Breast epithelium (tissue), 3 donors: ENCODE measurements at regions not wholly inside any gene's neighbourhood (a gene's known extent, or its start where the extent isn't known, plus 50 kb on each side); places are given as distances from the start of the nearest gene placed in this dataset.

Experiments
- CTCF ChIP-seq, 3 donors: fragments of 450-650 bp; IDR thresholded peaks; one replicate each; pipeline ENCODE4 v1.5.1; 2016 to 2017; ENCODE audit warnings: antibody characterized with exemption in 3 of 3, mild to moderate bottlenecking in 3 of 3, moderate library complexity in 3 of 3
- POLR2A ChIP-seq: fragments of 450-650 bp; IDR thresholded peaks from one replicate; pipeline ENCODE4 v1.6.1; 2016; ENCODE audit warnings: antibody characterized with exemption, mild to moderate bottlenecking, moderate library complexity
- POLR2AphosphoS5 ChIP-seq, 3 donors: sonication (generic); formaldehyde crosslinking; IDR thresholded peaks; one replicate each; pipeline ENCODE4 v1.6.1; 2017; ENCODE audit warnings: antibody characterized with exemption in 3 of 3

- TF ChIP-seq CTCF (IDR thresholded peaks at IDR 0.05) (no peak), POLR2A (no peak), POLR2AphosphoS5 (IDR thresholded peaks at IDR 0.05) (peak in 1 of 3 donors; percentile 41)
Observed at GRCh38 chr17:17413215-17413792, 63.5 kb upstream of the MED9 start.
